ENCODE measurements at regions not wholly inside any gene's neighbourhood (a gene's known extent, or its start where the extent isn't known, plus 50 kb on each side); places are given as distances from the start of the nearest gene placed in this dataset.
"Not testable (repeated sequence)": the region's sequence is repeated elsewhere in the genome, so short reads cannot be mapped to it uniquely, and the experiment has no call there.

DNA sequence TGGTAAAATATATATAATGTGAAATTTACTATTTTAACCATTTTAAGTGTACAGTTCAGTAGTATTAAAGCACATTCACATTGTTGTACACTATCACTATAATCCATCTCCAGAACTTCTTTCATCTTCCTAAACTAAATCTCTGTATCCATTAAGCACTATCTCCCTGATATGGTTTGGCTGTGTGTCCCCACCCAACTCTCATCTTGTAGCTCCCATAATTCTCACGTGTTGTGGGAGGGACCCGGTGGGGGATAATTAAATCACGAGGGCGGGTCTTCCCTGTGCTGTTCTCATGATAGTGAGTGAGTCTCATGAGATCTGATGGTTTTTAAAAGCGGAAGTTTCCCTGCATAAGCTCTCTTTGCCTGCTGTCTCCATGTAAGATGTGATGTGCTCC, 178.9 kb upstream of the NABP1 start:
- no peaks in the 10 kb centered on the region for H3K4me1 ChIP-seq (ENCODE audit: control insufficient read depth, insufficient read depth, low read length, poor library complexity, severe bottlenecking)
- WGBS, 2 experiments (ENCODE audit: insufficient coverage in 2 of 2): 100% methylated on average over 2 of the region's 5 CpGs; no CpG with 5 or more reads in 1 of the 2 experiments
- H3K9me3 ChIP-seq (ENCODE audit: control insufficient read depth, low read length): no peaks in the 10 kb centered on the region
- no peak overlapping the region for H3K4me3 ChIP-seq (ENCODE audit: extremely low read depth, insufficient read depth, low read length, poor library complexity, severe bottlenecking)
- H3K36me3 ChIP-seq (ENCODE audit: control insufficient read depth, insufficient read depth, low read length): no peaks in the 10 kb centered on the region
- no peak overlapping the region for H3K27ac ChIP-seq (ENCODE audit: low read depth, low read length, severe bottlenecking)

DNA sequence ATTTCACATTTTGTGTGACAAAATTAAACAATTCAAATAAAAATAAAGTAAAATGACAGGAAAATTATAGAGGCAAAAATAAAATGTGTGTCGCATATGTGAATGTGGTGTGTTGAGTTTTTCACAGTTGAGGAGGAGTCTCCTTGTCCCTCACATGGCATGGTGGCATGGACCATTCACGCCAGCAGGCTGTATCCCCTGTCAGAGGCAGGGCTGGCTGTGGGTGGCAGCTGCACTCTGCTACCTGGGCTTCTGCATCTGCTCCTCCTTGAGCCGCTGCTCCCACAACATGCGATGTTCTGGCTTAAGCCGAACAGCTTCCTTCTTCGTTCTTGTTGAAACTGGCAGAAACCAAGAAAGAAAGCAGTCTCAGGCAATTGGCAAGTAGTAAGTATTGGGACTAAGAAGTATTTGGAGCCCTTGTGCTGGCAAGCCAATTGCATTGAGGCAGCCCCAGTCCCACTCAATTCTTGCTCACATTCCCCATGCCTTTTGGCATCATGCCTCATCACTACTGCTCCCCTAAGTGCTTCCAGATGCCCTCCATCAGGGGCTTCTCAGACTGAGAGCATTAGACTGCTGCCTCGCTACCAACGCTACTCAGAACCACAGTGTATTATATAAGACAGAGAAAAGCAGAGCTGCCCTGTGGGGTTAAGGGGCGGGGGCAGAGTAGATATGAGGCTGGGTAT, 177.9 kb upstream of the NABP1 start:
- Histone ChIP-seq H3K36me3 (ENCODE audit: control insufficient read depth, insufficient read depth, low read length) (no peaks in the 10 kb centered on the region), H3K27ac (ENCODE audit: low read depth, low read length, severe bottlenecking) (no peak overlapping the region), H3K9me3 (ENCODE audit: control insufficient read depth, low read length) (no peaks in the 10 kb centered on the region), H3K4me3 (ENCODE audit: extremely low read depth, insufficient read depth, low read length, poor library complexity, severe bottlenecking) (no peak overlapping the region), H3K4me1 (ENCODE audit: control insufficient read depth, insufficient read depth, low read length, poor library complexity, severe bottlenecking) (no peaks in the 10 kb centered on the region)
- WGBS, 2 experiments (ENCODE audit: insufficient coverage in 2 of 2): 98 to 100% methylated on average over 5 to 6 of the region's 9 CpGs

DNA sequence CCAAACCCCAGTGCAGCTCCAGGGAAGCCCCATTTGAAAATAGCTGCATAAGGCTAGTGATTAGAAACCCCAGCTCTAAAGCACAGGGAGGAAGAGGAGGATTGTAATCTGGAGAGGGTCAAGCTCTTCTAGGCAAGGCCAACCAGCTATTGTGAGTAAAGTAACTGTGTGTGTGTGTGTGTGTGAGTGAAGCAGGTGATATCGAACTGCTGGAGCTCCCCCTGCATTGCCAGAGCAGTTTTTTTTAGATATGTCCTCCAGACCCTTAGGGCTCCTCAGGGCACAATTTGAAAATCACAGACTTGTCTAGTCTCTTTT, 177.4 kb upstream of the NABP1 start:
- Histone ChIP-seq H3K36me3 (ENCODE audit: control insufficient read depth, insufficient read depth, low read length) (no peaks in the 10 kb centered on the region), H3K27ac (ENCODE audit: low read depth, low read length, severe bottlenecking) (no peak overlapping the region), H3K4me3 (ENCODE audit: extremely low read depth, insufficient read depth, low read length, poor library complexity, severe bottlenecking) (no peak overlapping the region), H3K9me3 (ENCODE audit: control insufficient read depth, low read length) (no peaks in the 10 kb centered on the region), H3K4me1 (ENCODE audit: control insufficient read depth, insufficient read depth, low read length, poor library complexity, severe bottlenecking) (no peaks in the 10 kb centered on the region)
- WGBS, 2 experiments (ENCODE audit: insufficient coverage in 2 of 2): 86% methylated on average over 1 of the region's 1 CpG; no CpG with 5 or more reads in 1 of the 2 experiments

DNA sequence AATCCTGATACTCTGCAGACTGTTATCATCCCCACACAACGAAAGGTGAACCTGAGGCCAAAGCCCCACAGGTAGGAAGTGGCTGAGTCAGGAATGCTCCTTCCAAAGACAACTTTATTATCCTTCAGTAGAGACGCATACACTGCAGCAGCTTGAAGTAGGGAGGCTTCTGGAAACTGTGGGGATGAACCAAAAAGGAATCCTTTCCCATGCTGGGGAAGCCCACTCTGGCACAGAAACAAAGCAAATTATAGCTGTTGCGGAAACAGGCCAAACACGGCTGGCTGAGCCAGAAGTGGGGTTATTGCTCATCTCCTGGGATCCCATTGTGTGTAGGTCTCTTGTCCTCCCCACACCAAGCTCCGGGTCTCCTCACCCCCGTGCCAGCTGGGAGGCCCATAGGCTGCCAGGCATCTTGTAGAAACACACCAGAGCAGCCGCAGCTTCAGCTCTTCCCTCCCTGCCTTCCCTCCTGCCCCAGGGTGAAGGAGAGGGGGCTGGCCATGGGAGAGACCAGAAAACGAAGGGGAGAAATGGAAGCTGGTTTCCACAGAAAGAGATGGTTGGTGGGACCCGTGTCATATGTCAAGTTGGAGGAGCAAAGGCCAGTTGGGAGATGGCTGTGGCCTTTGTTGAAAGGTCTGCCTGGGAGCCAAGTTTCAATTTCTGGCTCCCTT, 176.9 kb upstream of the NABP1 start:
- Histone ChIP-seq H3K27ac (ENCODE audit: low read depth, low read length, severe bottlenecking) (no peak overlapping the region), H3K4me3 (ENCODE audit: extremely low read depth, insufficient read depth, low read length, poor library complexity, severe bottlenecking) (no peak overlapping the region), H3K4me1 (ENCODE audit: control insufficient read depth, insufficient read depth, low read length, poor library complexity, severe bottlenecking) (no peaks in the 10 kb centered on the region), H3K9me3 (ENCODE audit: control insufficient read depth, low read length) (no peaks in the 10 kb centered on the region), H3K36me3 (ENCODE audit: control insufficient read depth, insufficient read depth, low read length) (no peaks in the 10 kb centered on the region)
- 89 to 92% methylated on average over 3 to 5 of the region's 9 CpGs for WGBS, 2 experiments (ENCODE audit: insufficient coverage in 2 of 2)

DNA sequence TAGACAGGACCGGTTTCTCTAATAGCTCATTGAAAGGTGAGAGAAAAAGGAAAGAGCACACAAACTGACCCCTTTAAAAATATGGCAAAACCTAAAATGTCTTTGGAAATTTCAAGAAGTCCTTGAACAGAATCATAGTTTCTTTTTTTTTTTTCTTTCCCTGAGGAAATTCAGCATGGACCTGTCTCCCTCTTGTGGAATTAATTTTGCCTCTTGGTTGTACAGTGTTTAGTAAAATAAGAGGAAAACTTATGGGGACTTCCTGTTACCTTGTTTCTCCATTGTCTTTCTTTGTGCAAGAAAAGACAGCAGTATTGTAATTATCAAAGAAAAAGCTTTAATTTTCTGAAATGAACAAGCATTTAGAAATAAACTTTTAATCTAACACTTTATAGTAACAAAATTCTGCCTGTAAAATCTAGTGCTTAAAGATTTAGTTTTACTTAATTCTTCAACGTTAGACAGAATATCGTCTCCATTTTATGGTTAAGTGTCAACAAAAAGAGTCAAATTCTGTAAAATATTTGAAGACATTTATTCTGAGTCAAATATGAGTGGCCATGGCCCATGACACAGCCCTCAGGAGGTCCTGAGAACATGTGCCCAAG, 176.3 kb upstream of the NABP1 start:
- no peaks in the 10 kb centered on the region for H3K4me1 ChIP-seq (ENCODE audit: control insufficient read depth, insufficient read depth, low read length, poor library complexity, severe bottlenecking)
- 100% methylated on average over 1 of the region's 3 CpGs; no CpG with 5 or more reads in 1 of the 2 experiments for WGBS, 2 experiments (ENCODE audit: insufficient coverage in 2 of 2)
- no peak overlapping the region for H3K4me3 ChIP-seq (ENCODE audit: extremely low read depth, insufficient read depth, low read length, poor library complexity, severe bottlenecking)
- no peaks in the 10 kb centered on the region for H3K36me3 ChIP-seq (ENCODE audit: control insufficient read depth, insufficient read depth, low read length)
- H3K9me3 ChIP-seq (ENCODE audit: control insufficient read depth, low read length): peaks cover 4% of the 10 kb centered on the region
- H3K27ac ChIP-seq (ENCODE audit: low read depth, low read length, severe bottlenecking): no peak overlapping the region

DNA sequence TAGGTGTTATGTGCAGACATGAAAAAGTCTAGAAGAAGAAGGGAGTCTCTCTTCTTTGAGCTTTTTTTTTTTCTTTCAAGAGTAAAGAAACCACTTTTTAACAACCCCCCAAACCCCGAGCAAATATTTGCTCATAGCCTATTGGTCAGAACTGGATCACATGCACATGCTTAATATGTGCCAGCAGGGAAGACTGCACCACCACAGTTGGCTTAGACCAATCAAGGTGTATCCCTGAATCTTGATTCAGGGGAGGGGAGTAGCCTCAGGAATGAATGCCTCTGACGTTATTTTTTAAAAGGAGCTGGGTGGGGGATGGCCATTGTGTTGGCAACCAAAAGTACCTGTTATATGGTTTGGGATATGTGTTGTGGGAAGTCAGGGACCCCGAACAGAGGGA, 171.4 kb upstream of the NABP1 start:
- Histone ChIP-seq H3K27ac (ENCODE audit: low read depth, low read length, severe bottlenecking) (no peak overlapping the region), H3K9me3 (ENCODE audit: control insufficient read depth, low read length) (peaks cover 14% of the 10 kb centered on the region), H3K4me1 (ENCODE audit: control insufficient read depth, insufficient read depth, low read length, poor library complexity, severe bottlenecking) (no peaks in the 10 kb centered on the region), H3K36me3 (ENCODE audit: control insufficient read depth, insufficient read depth, low read length) (no peaks in the 10 kb centered on the region), H3K4me3 (ENCODE audit: extremely low read depth, insufficient read depth, low read length, poor library complexity, severe bottlenecking) (no peak overlapping the region)
- 88% methylated on average over 1 of the region's 3 CpGs; no CpG with 5 or more reads in 1 of the 2 experiments for WGBS, 2 experiments (ENCODE audit: insufficient coverage in 2 of 2)

DNA sequence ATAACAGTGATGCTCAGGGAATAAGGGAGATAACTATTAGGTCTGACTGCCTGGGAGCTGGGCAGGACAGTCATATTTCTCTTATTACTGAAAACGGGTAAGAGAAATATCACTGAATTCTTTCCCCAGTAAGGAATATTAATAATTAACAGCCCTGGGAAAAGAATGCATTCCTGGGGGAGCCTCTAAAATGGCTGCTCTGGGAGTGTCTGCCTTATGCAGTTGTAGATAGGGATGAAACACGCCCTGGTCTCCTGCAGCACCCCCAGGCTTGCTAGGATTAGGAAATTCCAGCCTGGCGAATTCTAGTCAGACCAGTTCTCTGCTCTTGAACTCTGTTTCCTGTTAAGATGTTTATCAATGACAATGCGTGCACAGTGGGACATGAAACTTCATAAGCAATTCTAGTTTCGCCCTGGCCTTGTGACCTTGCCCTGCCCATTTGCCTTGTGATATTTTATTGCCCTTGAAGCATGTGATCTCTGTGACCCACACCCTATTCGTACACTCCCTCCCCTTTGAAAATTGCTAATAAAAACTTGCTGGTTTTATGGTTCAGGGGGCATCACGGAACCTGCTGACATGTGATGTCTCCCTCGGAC, 170.6 kb upstream of the NABP1 start:
- peaks cover 14% of the 10 kb centered on the region for H3K9me3 ChIP-seq (ENCODE audit: control insufficient read depth, low read length)
- H3K27ac ChIP-seq (ENCODE audit: low read depth, low read length, severe bottlenecking); H3K4me3 ChIP-seq (ENCODE audit: extremely low read depth, insufficient read depth, low read length, poor library complexity, severe bottlenecking); H3K36me3 ChIP-seq (ENCODE audit: control insufficient read depth, insufficient read depth, low read length); H3K4me1 ChIP-seq (ENCODE audit: control insufficient read depth, insufficient read depth, low read length, poor library complexity, severe bottlenecking): not testable (repeated sequence)
- 48 to 96% methylated on average over 2 to 3 of the region's 8 CpGs for WGBS, 2 experiments (ENCODE audit: insufficient coverage in 2 of 2)

DNA sequence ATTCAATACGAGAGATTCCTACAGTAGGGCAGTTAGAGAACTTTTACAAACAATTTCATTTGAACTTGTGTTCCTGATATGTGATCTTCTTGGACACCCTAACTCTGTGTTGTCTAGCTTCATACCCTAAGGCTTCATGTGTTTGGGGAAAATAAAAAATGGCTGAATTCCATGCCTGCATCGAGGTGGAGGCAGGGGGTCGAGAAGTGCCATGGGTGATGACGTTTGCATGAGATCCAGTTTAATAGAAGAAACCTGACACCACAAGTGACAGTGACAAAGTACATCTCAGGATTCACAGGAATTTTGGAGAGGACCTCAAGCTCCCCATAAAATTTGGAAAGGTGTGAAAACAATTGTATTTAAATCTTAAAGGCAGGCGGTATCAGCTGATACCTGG, 169.2 kb upstream of the NABP1 start:
- no peak overlapping the region for H3K4me3 ChIP-seq (ENCODE audit: extremely low read depth, insufficient read depth, low read length, poor library complexity, severe bottlenecking)
- H3K4me1 ChIP-seq (ENCODE audit: control insufficient read depth, insufficient read depth, low read length, poor library complexity, severe bottlenecking): no peaks in the 10 kb centered on the region
- H3K9me3 ChIP-seq (ENCODE audit: control insufficient read depth, low read length): peaks cover 14% of the 10 kb centered on the region
- no peaks in the 10 kb centered on the region for H3K36me3 ChIP-seq (ENCODE audit: control insufficient read depth, insufficient read depth, low read length)
- 78 to 90% methylated on average over 2 to 3 of the region's 5 CpGs for WGBS, 2 experiments (ENCODE audit: insufficient coverage in 2 of 2)
- no peak overlapping the region for H3K27ac ChIP-seq (ENCODE audit: low read depth, low read length, severe bottlenecking)

DNA sequence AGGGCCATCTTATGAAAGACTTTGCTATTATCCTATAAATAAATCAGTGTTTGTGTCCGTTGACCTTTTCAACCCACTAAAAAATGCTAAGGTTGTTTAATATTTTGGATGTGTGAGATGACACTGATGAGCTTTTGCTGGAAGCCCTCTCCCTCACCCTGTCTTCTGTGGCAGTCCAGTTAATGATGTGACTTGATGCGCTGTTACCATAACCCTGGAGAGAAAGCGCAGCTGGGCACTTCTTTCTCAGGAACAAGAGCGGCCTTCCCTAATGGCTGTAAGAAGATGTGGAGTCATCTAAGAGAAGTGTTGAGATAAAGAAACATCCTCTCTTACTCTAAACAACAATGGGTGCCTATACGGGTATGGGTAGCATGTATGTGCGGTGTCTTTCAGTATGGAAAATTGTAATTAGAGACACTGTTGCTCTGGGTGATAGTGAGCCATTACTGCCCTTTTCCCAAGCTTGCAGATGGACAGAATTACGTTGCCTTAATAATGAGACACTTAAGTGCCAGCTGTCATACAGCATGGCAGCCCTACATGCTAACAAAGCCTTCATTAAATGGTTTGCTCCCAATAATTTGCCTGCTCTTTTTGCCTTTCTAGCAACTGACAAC, 165.6 kb upstream of the NABP1 start:
- Histone ChIP-seq H3K36me3 (ENCODE audit: control insufficient read depth, insufficient read depth, low read length) (no peaks in the 10 kb centered on the region), H3K4me1 (ENCODE audit: control insufficient read depth, insufficient read depth, low read length, poor library complexity, severe bottlenecking) (no peaks in the 10 kb centered on the region), H3K9me3 (ENCODE audit: control insufficient read depth, low read length) (peaks cover 9% of the 10 kb centered on the region), H3K27ac (ENCODE audit: low read depth, low read length, severe bottlenecking) (no peak overlapping the region), H3K4me3 (ENCODE audit: extremely low read depth, insufficient read depth, low read length, poor library complexity, severe bottlenecking) (no peak overlapping the region)
- WGBS, 2 experiments (ENCODE audit: insufficient coverage in 2 of 2): 86 to 100% methylated on average over 2 of the region's 7 CpGs

DNA sequence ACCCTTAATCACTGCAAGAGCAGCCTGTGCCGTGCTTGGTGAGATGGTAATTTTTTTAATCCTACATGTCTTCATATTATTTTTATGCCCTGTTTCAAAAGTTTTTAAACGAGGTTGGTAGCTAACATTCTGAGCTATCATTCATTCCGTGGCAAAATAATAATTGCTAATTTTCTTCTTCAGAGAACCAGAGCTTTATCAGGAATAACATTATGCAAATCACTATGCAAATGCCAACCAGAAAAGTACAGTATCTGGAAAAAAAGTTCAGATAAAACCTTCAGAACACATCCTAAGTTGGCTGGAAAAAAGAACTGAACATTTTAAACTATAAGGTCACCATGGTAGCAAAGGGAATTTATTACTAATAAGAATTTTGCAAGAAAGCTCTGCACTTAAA, 165.1 kb upstream of the NABP1 start:
- Histone ChIP-seq H3K36me3 (ENCODE audit: control insufficient read depth, insufficient read depth, low read length) (no peaks in the 10 kb centered on the region), H3K4me3 (ENCODE audit: extremely low read depth, insufficient read depth, low read length, poor library complexity, severe bottlenecking) (no peak overlapping the region), H3K27ac (ENCODE audit: low read depth, low read length, severe bottlenecking) (no peak overlapping the region), H3K4me1 (ENCODE audit: control insufficient read depth, insufficient read depth, low read length, poor library complexity, severe bottlenecking) (no peaks in the 10 kb centered on the region), H3K9me3 (ENCODE audit: control insufficient read depth, low read length) (peaks cover 7% of the 10 kb centered on the region)
- WGBS, 2 experiments (ENCODE audit: insufficient coverage in 2 of 2): 80 to 90% methylated on average over 1 to 2 of the region's 3 CpGs
